Aorta (tissue), 5 donors: ENCODE measurements at regions not wholly inside any gene's neighbourhood (a gene's known extent, or its start where the extent isn't known, plus 50 kb on each side); places are given as distances from the start of the nearest gene placed in this dataset.
"Not testable (repeated sequence)": the region's sequence is repeated elsewhere in the genome, so short reads cannot be mapped to it uniquely, and the experiment has no call there.

Experiments used
- ATAC-seq: fragments of 200-7000 bp; cut with Tn5 transposase; one replicate; pipeline ENCODE4 v1.9.1; 2022; ENCODE audit warnings: moderate library complexity; ENCODE audit not compliant: low FRiP score
- DNase-seq, 2 donors: peaks; one replicate each; pipeline ENCODE4 v3.0.0-alpha.2; 2020
- H3K27ac ChIP-seq, 2 donors: one replicate each; pipeline ENCODE4 v1.5.1; 2013; ENCODE audit warnings: low read length in 2 of 2, mild to moderate bottlenecking in 2 of 2, moderate library complexity in 2 of 2, control low read depth in 1 of 2, inconsistent platforms in 1 of 2, low read depth in 1 of 2
- H3K27me3 ChIP-seq, 2 donors: one replicate each; pipeline ENCODE4 v1.6.1; 2013; ENCODE audit warnings: control low read depth in 1 of 2, low read length in 1 of 2, mild to moderate bottlenecking in 1 of 2, moderate library complexity in 1 of 2; ENCODE audit not compliant: insufficient read depth in 2 of 2, control insufficient read depth in 1 of 2
- H3K36me3 ChIP-seq, 2 donors: one replicate each; pipeline ENCODE4 v1.6.1; 2013; ENCODE audit warnings: control low read depth in 1 of 2, low read length in 1 of 2, mild to moderate bottlenecking in 1 of 2; ENCODE audit not compliant: insufficient read depth in 2 of 2, control insufficient read depth in 1 of 2
- H3K4me1 ChIP-seq, 2 donors: one replicate each; pipeline ENCODE4 v1.6.1; 2013; ENCODE audit warnings: low read length in 2 of 2, control low read depth in 1 of 2, mild to moderate bottlenecking in 1 of 2, moderate library complexity in 1 of 2; ENCODE audit not compliant: insufficient read depth in 2 of 2, control insufficient read depth in 1 of 2
- H3K4me3 ChIP-seq, 2 donors: one replicate each; pipeline ENCODE4 v1.5.1; 2013; ENCODE audit warnings: low read length in 2 of 2, control low read depth in 1 of 2, mild to moderate bottlenecking in 1 of 2
- H3K9me3 ChIP-seq: one replicate; pipeline ENCODE4 v1.6.1; 2013; ENCODE audit warnings: mild to moderate bottlenecking, low read length; ENCODE audit not compliant: control insufficient read depth
- WGBS, 2 donors: extraction: QIAGEN DNeasy Blood & Tissue Kit; methylation state at CpG; one replicate each; pipeline ENCODE4 v1.1.7; 2013; 5-methylcytosine and 5-hydroxymethylcytosine counted together
- intact Hi-C, 2 donors: fragments of 100-400 bp; cut with DNase I; formaldehyde crosslinking; loops; one replicate each; pipeline versions ENCODE4 v1.14.2 to v1.15.0; 2022
- donor health status: healthy with polysubstance abuse.
- donor health status: Bipolar disorder and iron deficiency.
- donor health status: DM: no; HTN: no; CAD: no.
- donor health status: DM: no; HTN: no; CAD: no.
- donor health status: DM: yes; HTN: yes; CAD: no.

GRCh38 chr2:236376566-236377244, 112.5 kb upstream of the ASB18 start:
- DNase-seq: no peak
- 81 to 84% methylated on average over 7 of the region's 7 CpGs for WGBS, 2 donors
- Histone ChIP-seq H3K4me3 (no peak overlapping the region), H3K36me3 (peaks cover 0 to 4% of the 10 kb centered on the region in 2 donors), H3K27me3 (no peaks in the 10 kb centered on the region), H3K9me3 (peaks cover 4% of the 10 kb centered on the region), H3K4me1 (no peaks in the 10 kb centered on the region), H3K27ac (no peak overlapping the region)
- ATAC-seq: no peak
- intact Hi-C loops: no loop called here

- no peaks in the 10 kb centered on the region for H3K27me3 ChIP-seq
- intact Hi-C loops: no loop called here
- H3K4me1 ChIP-seq: no peaks in the 10 kb centered on the region
- H3K9me3 ChIP-seq: peaks cover 4% of the 10 kb centered on the region
- ATAC-seq (no peak), DNase-seq (no peak)
- no peak overlapping the region for H3K4me3 ChIP-seq
- peaks cover 0 to 4% of the 10 kb centered on the region in 2 donors for H3K36me3 ChIP-seq
- H3K27ac ChIP-seq: no peak overlapping the region
- 80 to 85% methylated on average over 16 of the region's 16 CpGs for WGBS, 2 donors
Observed at GRCh38 chr2:236380051-236380612, 115.9 kb upstream of the ASB18 start.

DNA sequence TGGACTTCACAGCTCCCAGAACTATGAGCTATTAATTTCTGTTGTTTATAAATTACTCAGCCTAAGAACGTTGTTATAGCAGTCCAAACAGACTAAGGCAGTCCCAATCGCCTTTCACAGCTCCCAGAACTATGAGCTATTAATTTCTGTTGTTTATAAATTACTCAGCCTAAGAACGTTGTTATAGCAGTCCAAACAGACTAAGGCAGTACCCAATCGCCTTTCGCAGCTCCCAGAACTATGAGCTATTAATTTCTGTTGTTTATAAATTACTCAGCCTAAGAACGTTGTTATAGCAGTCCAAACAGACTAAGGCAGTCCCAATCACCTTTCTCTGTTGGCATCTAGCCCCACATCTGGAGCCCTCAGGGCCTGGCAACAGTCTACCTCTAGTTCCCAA, 117.0 kb upstream of the ASB18 start:
- H3K27ac ChIP-seq, ATAC-seq, H3K27me3 ChIP-seq, H3K9me3 ChIP-seq, intact Hi-C loops, H3K4me3 ChIP-seq, H3K4me1 ChIP-seq, DNase-seq, H3K36me3 ChIP-seq: not testable (repeated sequence)
- WGBS, 2 donors: 71 to 73% methylated on average over 6 of the region's 6 CpGs

DNA sequence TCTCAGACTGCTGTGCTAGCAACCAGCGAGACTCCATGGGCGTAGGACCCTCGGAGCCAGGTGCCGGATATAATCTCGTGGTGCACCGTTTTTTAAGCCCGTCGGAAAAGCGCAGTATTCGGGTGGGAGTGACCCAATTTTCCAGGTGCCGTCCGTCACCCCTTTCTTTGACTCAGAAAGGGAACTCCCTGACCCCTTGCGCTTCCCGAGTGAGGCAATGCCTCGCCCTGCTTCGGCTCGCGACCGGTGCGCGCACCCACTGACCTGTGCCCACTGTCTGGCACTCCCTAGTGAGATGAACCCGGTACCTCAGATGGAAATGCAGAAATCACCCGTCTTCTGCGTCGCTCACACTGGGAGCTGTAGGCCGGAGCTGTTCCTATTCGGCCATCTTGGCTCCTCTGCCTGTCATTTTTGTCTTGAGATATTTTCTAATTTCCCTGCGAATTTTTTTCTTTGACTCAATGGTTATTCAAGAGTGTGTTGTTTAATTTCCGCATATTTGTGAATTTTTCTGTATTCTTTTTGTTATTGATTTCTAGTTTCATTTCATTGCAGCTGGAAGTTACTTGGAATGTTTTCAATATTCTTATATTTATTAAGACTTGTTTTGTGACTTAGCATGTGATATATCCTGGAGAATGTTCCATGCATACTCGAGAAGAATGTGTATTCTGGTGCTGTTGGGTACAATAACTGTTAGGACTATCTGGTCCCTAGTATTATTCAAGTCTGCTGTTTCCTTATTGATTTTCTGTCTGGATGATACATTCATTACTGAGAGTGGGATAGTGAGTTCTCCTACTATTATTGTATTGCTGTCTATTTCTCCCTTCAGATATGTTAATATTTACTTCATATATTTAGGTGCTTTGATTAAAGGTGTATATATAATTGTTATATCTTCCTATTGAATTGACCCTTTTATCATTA, 125.3 kb upstream of the ASB18 start:
- H3K27me3 ChIP-seq, H3K27ac ChIP-seq, DNase-seq, intact Hi-C loops, H3K36me3 ChIP-seq, ATAC-seq, H3K9me3 ChIP-seq, H3K4me1 ChIP-seq, H3K4me3 ChIP-seq: not testable (repeated sequence)
- 77 to 92% methylated on average over 29 to 30 of the region's 30 CpGs for WGBS, 2 donors

- ATAC-seq (no peak), DNase-seq (no peak)
- Histone ChIP-seq H3K27ac (no peak overlapping the region), H3K36me3 (no peaks in the 10 kb centered on the region), H3K4me1 (no peaks in the 10 kb centered on the region), H3K27me3 (no peaks in the 10 kb centered on the region), H3K9me3 (no peaks in the 10 kb centered on the region), H3K4me3 (no peak overlapping the region)
- intact Hi-C loops: no loop called here
- WGBS, 2 donors: 81 to 87% methylated on average over 3 of the region's 3 CpGs
Observed at GRCh38 chr2:236393101-236393500, 128.9 kb upstream of the ASB18 start.

DNA sequence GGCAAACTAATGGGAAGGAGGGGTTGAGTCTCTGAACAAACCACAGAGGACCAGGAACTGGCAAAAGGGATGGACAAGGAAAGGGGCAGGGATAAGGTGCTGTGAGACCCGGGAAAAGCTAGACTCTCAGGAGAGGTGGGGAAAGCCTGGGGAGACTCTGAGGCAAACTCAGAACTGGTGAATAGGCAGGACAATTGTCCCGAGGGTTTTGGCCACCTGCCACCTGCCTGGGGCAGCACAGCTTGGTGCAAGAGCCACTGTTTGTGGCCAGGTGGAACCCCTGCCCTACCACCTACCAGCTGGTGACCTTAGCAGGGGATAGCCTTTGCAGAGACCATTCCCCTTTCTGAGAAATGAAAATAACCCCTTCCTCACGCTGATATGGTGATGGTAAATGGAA, 129.4 kb upstream of the ASB18 start:
- no peak overlapping the region for H3K27ac ChIP-seq
- intact Hi-C loops: no loop called here
- H3K36me3 ChIP-seq: no peaks in the 10 kb centered on the region
- H3K9me3 ChIP-seq: no peaks in the 10 kb centered on the region
- H3K27me3 ChIP-seq: no peaks in the 10 kb centered on the region
- no peaks in the 10 kb centered on the region for H3K4me1 ChIP-seq
- WGBS, 2 donors: 76 to 80% methylated on average over 3 of the region's 3 CpGs
- no peak for ATAC-seq
- no peak for DNase-seq
- H3K4me3 ChIP-seq: no peak overlapping the region

- H3K36me3 ChIP-seq: no peaks in the 10 kb centered on the region
- H3K27ac ChIP-seq: no peak overlapping the region
- H3K9me3 ChIP-seq: no peaks in the 10 kb centered on the region
- no peaks in the 10 kb centered on the region for H3K27me3 ChIP-seq
- H3K4me1 ChIP-seq: no peaks in the 10 kb centered on the region
- WGBS, 2 donors: 97 to 98% methylated on average over 9 of the region's 9 CpGs
- ATAC-seq (no peak), DNase-seq (no peak)
- no peak overlapping the region for H3K4me3 ChIP-seq
- intact Hi-C loops: no loop called here
Observed at GRCh38 chr2:236394571-236394970, 130.4 kb upstream of the ASB18 start.

GRCh38 chr2:236395067-236395466, 130.9 kb upstream of the ASB18 start:
- no peaks in the 10 kb centered on the region for H3K27me3 ChIP-seq
- intact Hi-C loops: no loop called here
- 89% methylated on average over 7 of the region's 7 CpGs for WGBS, 2 donors
- no peak overlapping the region for H3K27ac ChIP-seq
- no peak overlapping the region for H3K4me3 ChIP-seq
- DNase-seq (no peak), ATAC-seq (no peak)
- no peaks in the 10 kb centered on the region for H3K4me1 ChIP-seq
- no peaks in the 10 kb centered on the region for H3K36me3 ChIP-seq
- H3K9me3 ChIP-seq: no peaks in the 10 kb centered on the region
